ENCODE measurements at regions not wholly inside any gene's neighbourhood (a gene's known extent, or its start where the extent isn't known, plus 50 kb on each side); places are given as distances from the start of the nearest gene placed in this dataset.

DNA sequence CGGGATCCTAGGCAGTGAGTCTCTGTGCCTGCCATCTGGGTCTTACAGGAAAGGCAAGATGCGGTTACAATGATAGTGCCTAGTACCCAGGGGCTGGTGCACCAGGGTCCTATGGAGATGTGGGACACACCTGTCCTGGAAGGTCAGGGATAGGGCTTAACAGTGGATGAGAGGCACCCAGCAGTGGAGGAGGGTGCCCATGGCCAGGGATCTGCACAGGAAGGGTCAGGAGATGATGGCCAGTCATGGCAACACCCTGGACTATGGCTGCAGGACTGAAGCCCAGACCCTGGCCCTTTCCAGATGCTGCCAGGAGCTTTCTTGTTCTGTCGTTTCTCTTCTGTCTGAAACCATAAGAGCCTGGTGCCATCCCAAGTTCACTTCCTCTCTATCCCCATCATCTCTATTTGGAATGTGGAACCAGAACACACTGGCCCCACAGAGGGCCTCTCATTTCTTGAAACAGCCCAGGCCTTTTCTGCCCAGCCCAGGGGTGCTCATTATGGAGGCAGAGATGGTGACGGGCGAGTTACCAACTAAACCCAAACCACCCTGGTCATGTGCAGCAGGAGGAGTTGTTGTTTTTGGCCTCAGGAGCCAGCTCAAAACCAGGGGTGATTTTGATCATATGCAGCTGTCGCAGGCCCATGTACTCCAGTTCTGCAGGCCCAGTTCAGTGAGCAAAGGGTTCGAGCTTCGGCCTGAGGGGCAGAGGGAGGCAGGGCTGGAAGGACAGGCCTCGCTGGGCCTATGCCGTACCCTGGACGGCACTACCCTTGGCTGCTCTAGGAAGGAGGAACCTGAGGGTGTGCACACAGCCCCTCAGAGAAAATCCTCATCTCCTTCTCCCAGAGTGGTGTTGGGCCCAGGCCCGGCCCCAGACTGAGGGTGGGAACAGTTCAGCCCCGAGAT is 52.6 kb upstream of the GDF10 start:
- no peak for DNase-seq (ENCODE audit: low read depth in 1 of 2, low spot score in 1 of 2)

DNA sequence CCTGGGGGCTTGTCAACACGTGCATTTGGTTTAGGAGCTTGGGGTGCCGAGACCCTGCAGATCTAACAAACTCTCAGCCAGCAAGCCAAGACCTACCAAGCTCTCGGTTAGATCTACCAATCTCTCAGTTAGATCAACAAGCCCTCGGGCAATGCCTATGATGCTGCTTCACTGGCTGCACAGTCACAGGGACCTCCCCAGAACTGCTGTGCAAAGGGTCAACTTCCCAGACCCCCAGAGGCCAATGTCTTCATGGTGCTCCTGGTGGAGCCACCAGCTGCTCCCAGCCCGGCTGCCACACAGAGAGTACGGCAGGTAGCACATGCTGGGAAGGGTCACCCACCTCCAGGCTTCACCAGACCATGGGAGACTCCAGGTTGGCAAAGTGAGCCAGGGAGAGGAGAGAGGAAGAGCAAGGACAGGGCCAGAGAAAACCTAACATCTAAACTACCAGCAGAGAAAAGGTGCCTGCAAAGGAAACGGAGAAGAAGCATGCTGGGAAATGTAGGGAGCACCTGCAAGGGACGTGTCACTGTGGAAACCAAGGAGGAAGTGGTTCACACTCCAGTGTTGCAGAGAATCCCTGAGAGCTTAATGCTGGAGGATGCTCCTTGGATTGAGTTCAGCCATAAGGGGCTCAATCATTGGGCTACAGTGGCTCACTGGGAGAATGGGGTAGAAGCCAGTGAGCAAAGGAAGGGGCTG is 51.5 kb upstream of the GDF10 start:
- DNase-seq (ENCODE audit: low read depth in 1 of 2, low spot score in 1 of 2), result no peak

DNA sequence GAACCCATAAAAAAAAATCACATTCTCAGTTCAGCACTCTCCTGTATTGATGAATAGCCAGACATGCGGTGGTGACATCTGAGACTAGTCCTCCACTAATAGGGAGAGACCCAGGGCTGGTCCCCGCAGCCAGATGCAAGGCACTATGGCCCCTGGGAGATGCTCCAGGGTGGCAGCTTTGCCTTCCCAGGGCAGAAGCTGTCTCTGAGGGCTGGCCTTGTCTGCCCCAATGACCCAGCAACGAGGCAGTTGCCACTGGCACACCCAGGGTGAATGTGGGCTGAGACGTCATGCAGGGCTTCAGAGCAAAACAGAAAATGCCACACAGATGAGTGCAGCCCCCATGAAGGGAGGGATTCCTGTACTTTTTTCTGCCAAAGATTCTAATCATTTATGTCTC is 50.1 kb upstream of the GDF10 start:
- DNase-seq (ENCODE audit: low read depth in 1 of 2, low spot score in 1 of 2), result no peak
